NCI-H1417 (cell line): ENCODE measurements at regions not wholly inside any gene's neighbourhood (a gene's known extent, or its start where the extent isn't known, plus 50 kb on each side); places are given as distances from the start of the nearest gene placed in this dataset.
A peak's percentile ranks its signal among the peaks of the same experiment; 100 is the strongest.
"Not testable (repeated sequence)": the region's sequence is repeated elsewhere in the genome, so short reads cannot be mapped to it uniquely, and the experiment has no call there.

Source experiments
- DNase-seq, 3 experiments: peaks; one replicate each; lab custom pipeline; 2025; lab: John Stamatoyannopoulos, UW

- no peak for DNase-seq
These were observed 393.8 kb downstream of the LIG4 start for GRCh38 chr13:107821492-107821891.

GRCh38 chr13:107819071-107819470 lies 396.3 kb downstream of the LIG4 start:
- peak in 1 of 3 experiments; percentile 32 for DNase-seq

GRCh38 chr13:107817647-107818287 lies 397.6 kb downstream of the LIG4 start:
- DNase-seq: peak; percentile 11 to 91 (median 30)

GRCh38 chr13:107812014-107812412 lies 403.3 kb downstream of the LIG4 start:
- no peak for DNase-seq

- peak in 1 of 3 experiments; percentile 19 for DNase-seq
These were observed 403.9 kb downstream of the LIG4 start for GRCh38 chr13:107811233-107812013.

- DNase-seq: no peak
These were observed 406.2 kb downstream of the LIG4 start for GRCh38 chr13:107809125-107809524.

- DNase-seq: no peak
These were observed 406.9 kb downstream of the LIG4 start for GRCh38 chr13:107808389-107808788.

- peak; percentile 66 to 97 (median 81) for DNase-seq
These were observed 407.8 kb downstream of the LIG4 start for GRCh38 chr13:107807306-107808073.

GRCh38 chr13:107806726-107807125 lies 408.6 kb downstream of the LIG4 start:
- no peak for DNase-seq

- peak in 1 of 3 experiments; percentile 86 for DNase-seq
These were observed 411.4 kb downstream of the LIG4 start for GRCh38 chr13:107803822-107804495.

- DNase-seq: no peak
These were observed 413.7 kb downstream of the LIG4 start for GRCh38 chr13:107801621-107802020.

GRCh38 chr13:107799001-107799400 lies 416.3 kb downstream of the LIG4 start:
- peak; percentile 31 to 76 (median 52) for DNase-seq

- no peak for DNase-seq
These were observed 424.9 kb downstream of the LIG4 start for GRCh38 chr13:107790397-107790796.

GRCh38 chr13:107788464-107789165 lies 426.7 kb downstream of the LIG4 start:
- DNase-seq: peak in 2 of 3 experiments; percentile 24 to 66

- not testable (repeated sequence) for DNase-seq
These were observed 432.7 kb downstream of the LIG4 start for GRCh38 chr13:107782646-107783045.

- DNase-seq: no peak
These were observed 437.2 kb downstream of the LIG4 start for GRCh38 chr13:107778094-107778493.

GRCh38 chr13:107770541-107770940 lies 444.8 kb downstream of the LIG4 start:
- DNase-seq: peak; percentile 21 to 67 (median 48)

- DNase-seq: peak; percentile 32 to 96 (median 76)
These were observed 448.2 kb downstream of the LIG4 start for GRCh38 chr13:107767119-107767518.

- peak; percentile 15 to 98 (median 75) for DNase-seq
These were observed 449.5 kb downstream of the LIG4 start for GRCh38 chr13:107765724-107766401.

- DNase-seq: no peak
These were observed 451.3 kb downstream of the LIG4 start for GRCh38 chr13:107764046-107764445.

GRCh38 chr13:107753748-107754147 lies 461.6 kb downstream of the LIG4 start:
- DNase-seq: no peak
